Natural killer cell (primary cell): ENCODE measurements at regions not wholly inside any gene's neighbourhood (a gene's known extent, or its start where the extent isn't known, plus 50 kb on each side); places are given as distances from the start of the nearest gene placed in this dataset.

Experiments
- ATAC-seq, 3 donors: fragments of 150-1000 bp in 2 of 3; fragments of 200-7000 bp in 1 of 3; cut with Tn5 transposase; 1 replicate in 1 of 3; 2 replicates in 2 of 3; pipeline ENCODE4 v1.10.0; 2021; ENCODE audit warnings: mild to moderate bottlenecking in 2 of 3, moderate library complexity in 2 of 3
- DNase-seq, 2 donors: peaks; one replicate each; pipeline versions ENCODE4 v3.0.0 to v3.0.0-alpha.2; 2013 to 2021; ENCODE audit warnings: mixed read lengths in 1 of 2
- H3K27ac ChIP-seq: one replicate; pipeline ENCODE4 v1.5.1; 2013; ENCODE audit warnings: mild to moderate bottlenecking, low read length
- H3K27me3 ChIP-seq: one replicate; pipeline ENCODE4 v1.6.1; 2013; ENCODE audit warnings: low read length; ENCODE audit not compliant: control insufficient read depth, insufficient read depth
- H3K36me3 ChIP-seq: one replicate; pipeline ENCODE4 v1.6.1; 2013; ENCODE audit warnings: low read length; ENCODE audit not compliant: control insufficient read depth, insufficient read depth
- H3K4me1 ChIP-seq: one replicate; pipeline ENCODE4 v1.6.1; 2013; ENCODE audit warnings: low read length; ENCODE audit not compliant: control insufficient read depth, insufficient read depth
- H3K4me3 ChIP-seq: one replicate; pipeline ENCODE4 v1.5.1; 2013; ENCODE audit warnings: low read length
- H3K9me3 ChIP-seq: one replicate; pipeline ENCODE4 v1.6.1; 2013; ENCODE audit warnings: low read length; ENCODE audit not compliant: control insufficient read depth, insufficient read depth
- H3K27ac Mint-ChIP-seq, 2 donors: one replicate each; pipeline ENCODE4 v1.8.0; 2022; ENCODE audit warnings: mild to moderate bottlenecking in 2 of 2, mixed read lengths in 2 of 2, moderate library complexity in 1 of 2
- H3K27me3 Mint-ChIP-seq, 2 donors: one replicate each; pipeline ENCODE4 v1.8.0; 2022; ENCODE audit warnings: low read depth in 2 of 2, mixed read lengths in 2 of 2
- H3K36me3 Mint-ChIP-seq: one replicate; pipeline ENCODE4 v1.8.0; 2022; ENCODE audit warnings: mixed read lengths
- H3K4me1 Mint-ChIP-seq, 2 donors: one replicate each; pipeline ENCODE4 v1.8.0; 2022; ENCODE audit warnings: mixed read lengths in 2 of 2
- H3K4me3 Mint-ChIP-seq: one replicate; pipeline ENCODE4 v1.8.0; 2022; ENCODE audit warnings: mild to moderate bottlenecking, moderate library complexity, mixed read lengths
- H3K9me3 Mint-ChIP-seq, 2 donors: one replicate each; pipeline ENCODE4 v1.8.0; 2022; ENCODE audit warnings: mixed read lengths in 2 of 2
- WGBS: methylation state at CpG from one replicate; pipeline ENCODE4 v1.1.7; 2013; ENCODE audit warnings: missing lambda C conversion rate; ENCODE audit not compliant: insufficient coverage; 5-methylcytosine and 5-hydroxymethylcytosine counted together
- intact Hi-C: fragments of 100-400 bp; cut with micrococcal nuclease; formaldehyde crosslinking; loops from one replicate; pipeline ENCODE4 v1.14.2; 2022
- TF ChIP-seq, protein P1 (sequence below): fragments of 200-600 bp; IDR thresholded peaks from one replicate; pipeline ENCODE4 v1.8.0; 2022; ENCODE audit warnings: antibody characterized with exemption

DNA sequence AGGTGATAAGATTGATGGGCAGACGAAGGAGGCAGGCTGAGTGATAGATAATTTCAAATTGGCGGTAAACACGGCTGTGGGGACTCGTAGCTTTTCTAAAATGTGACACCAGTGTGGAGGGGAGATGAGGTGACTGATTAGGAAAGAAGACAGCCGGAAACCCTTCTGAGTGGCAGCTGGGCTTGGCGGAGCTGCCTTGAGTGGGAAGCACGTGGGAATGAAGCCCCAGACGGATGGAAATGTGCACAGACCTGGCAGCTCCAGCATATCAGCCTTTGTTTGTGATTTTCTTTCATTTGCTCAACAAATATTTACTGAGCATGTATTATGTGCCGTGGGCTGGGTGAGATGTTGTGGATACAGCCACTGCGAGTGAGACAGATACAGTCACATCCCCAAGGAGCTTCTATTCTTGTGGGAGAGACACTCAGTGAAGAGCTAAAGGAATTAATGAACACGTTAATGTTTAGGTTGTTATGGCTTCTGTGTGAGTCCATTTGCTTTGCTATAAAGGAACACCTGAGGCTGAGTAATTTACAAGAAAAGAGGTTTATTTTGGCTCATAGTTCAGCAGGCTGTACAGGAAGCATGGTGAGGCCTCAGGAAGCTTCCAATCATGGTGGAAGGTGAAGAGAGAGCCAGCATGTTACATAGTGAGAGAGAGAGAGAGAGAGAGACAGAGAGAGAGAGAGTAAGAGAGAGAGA is 65.5 kb upstream of the LHX5 start:
- H3K27me3 Mint-ChIP-seq = peaks cover 0 to 14% of the 10 kb centered on the region in 2 donors
- peaks cover 2% of the 10 kb centered on the region in 2 donors for H3K9me3 Mint-ChIP-seq
- Histone ChIP-seq H3K27ac (no peak overlapping the region), H3K4me1 (no peaks in the 10 kb centered on the region), H3K9me3 (peaks cover 3% of the 10 kb centered on the region), H3K27me3 (no peaks in the 10 kb centered on the region), H3K4me3 (no peak overlapping the region), H3K36me3 (no peaks in the 10 kb centered on the region)
- DNase-seq (no peak), ATAC-seq (no peak)
- TF ChIP-seq, protein P1, sequence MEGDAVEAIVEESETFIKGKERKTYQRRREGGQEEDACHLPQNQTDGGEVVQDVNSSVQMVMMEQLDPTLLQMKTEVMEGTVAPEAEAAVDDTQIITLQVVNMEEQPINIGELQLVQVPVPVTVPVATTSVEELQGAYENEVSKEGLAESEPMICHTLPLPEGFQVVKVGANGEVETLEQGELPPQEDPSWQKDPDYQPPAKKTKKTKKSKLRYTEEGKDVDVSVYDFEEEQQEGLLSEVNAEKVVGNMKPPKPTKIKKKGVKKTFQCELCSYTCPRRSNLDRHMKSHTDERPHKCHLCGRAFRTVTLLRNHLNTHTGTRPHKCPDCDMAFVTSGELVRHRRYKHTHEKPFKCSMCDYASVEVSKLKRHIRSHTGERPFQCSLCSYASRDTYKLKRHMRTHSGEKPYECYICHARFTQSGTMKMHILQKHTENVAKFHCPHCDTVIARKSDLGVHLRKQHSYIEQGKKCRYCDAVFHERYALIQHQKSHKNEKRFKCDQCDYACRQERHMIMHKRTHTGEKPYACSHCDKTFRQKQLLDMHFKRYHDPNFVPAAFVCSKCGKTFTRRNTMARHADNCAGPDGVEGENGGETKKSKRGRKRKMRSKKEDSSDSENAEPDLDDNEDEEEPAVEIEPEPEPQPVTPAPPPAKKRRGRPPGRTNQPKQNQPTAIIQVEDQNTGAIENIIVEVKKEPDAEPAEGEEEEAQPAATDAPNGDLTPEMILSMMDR = no peak
- H3K4me3 Mint-ChIP-seq = no peak overlapping the region
- no peaks in the 10 kb centered on the region for H3K36me3 Mint-ChIP-seq
- H3K27ac Mint-ChIP-seq = no peak overlapping the region
- 75% methylated on average over 11 of the region's 11 CpGs for WGBS
- intact Hi-C loops = no loop called here
- no peaks in the 10 kb centered on the region for H3K4me1 Mint-ChIP-seq

DNA sequence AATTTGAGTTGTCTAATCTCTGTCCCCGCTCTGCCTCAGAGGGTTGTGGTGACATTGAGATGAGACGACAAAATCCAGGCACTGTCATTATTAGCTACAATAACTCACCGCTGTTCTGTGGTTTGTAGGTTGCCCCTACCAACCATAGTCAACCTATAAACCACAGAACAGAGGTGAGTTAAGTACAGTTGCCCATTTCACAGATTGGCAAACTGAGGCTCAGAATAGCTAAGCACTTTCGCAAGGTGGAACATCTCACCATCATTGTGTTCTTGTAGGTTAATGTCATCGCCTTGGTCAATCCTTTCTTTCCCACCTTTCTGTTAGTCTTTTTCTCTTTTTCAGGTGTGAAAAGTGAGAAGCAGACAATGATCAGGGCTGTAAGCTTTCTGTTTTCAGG is 63.4 kb upstream of the LHX5 start:
- Histone ChIP-seq H3K27me3 (no peaks in the 10 kb centered on the region), H3K9me3 (peaks cover 3% of the 10 kb centered on the region), H3K36me3 (no peaks in the 10 kb centered on the region), H3K27ac (no peak overlapping the region), H3K4me1 (no peaks in the 10 kb centered on the region), H3K4me3 (no peak overlapping the region)
- WGBS = 88% methylated on average over 5 of the region's 5 CpGs
- no peaks in the 10 kb centered on the region for H3K4me1 Mint-ChIP-seq
- H3K4me3 Mint-ChIP-seq = no peak overlapping the region
- H3K9me3 Mint-ChIP-seq = peaks cover 2% of the 10 kb centered on the region in 2 donors
- TF ChIP-seq, protein P1 = no peak
- no peak for ATAC-seq
- DNase-seq = no peak
- H3K36me3 Mint-ChIP-seq = no peaks in the 10 kb centered on the region
- intact Hi-C loops = no loop called here
- H3K27ac Mint-ChIP-seq = no peak overlapping the region
- H3K27me3 Mint-ChIP-seq = peaks cover 0 to 14% of the 10 kb centered on the region in 2 donors

DNA sequence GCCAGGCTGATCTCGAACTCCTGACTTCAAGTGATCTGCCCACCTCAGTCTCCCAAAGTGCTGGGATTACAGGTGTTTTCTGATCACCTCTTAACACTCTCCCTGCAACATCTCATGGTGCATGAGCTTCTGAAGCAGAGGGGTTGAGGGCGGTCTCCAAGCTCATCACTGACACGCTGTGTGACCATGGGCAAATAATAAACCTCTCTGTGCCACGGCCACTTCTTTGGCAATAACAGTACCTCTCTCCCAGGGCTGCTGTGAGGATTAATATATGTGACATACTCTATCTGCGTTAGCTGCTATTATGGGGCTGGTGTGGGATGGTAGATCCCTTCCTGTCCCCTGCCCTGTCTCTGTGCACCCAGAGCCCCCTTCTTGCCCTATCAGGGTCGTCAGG is 62.9 kb upstream of the LHX5 start:
- Histone ChIP-seq H3K36me3 (no peaks in the 10 kb centered on the region), H3K4me1 (no peaks in the 10 kb centered on the region), H3K9me3 (peaks cover 3% of the 10 kb centered on the region), H3K27ac (no peak overlapping the region), H3K27me3 (no peaks in the 10 kb centered on the region), H3K4me3 (no peak overlapping the region)
- H3K36me3 Mint-ChIP-seq = no peaks in the 10 kb centered on the region
- H3K27ac Mint-ChIP-seq = no peak overlapping the region
- intact Hi-C loops = no loop called here
- WGBS = 86% methylated on average over 6 of the region's 6 CpGs
- peaks cover 2% of the 10 kb centered on the region in 2 donors for H3K9me3 Mint-ChIP-seq
- TF ChIP-seq, protein P1 = no peak
- DNase-seq (no peak), ATAC-seq (no peak)
- peaks cover 0 to 14% of the 10 kb centered on the region in 2 donors for H3K27me3 Mint-ChIP-seq
- no peaks in the 10 kb centered on the region for H3K4me1 Mint-ChIP-seq
- no peak overlapping the region for H3K4me3 Mint-ChIP-seq

DNA sequence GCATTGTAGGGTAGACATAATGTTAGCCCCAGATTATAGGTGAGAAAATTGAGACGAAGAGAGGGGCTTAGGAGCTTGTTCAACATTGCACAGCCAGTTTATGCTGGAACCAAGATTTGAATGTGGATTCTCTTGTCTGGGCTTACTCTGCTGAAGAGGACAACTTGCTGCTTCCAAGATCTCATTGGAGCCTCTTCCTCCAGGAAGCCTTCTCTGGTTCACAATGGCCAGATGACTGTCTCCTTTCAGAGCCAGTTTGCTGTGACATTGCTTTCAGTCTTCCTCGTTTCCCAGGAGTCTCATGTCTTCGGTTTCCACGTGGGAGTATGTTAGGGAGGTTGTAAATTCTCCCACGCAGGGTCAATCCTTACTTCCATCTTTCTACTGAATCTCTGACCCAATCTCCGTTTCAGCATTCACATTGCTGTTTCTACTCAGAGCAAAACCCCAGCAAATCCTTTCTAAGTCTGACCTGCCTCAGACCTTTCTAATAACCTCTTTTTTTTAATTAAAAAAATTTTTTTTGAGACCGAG is 62.2 kb upstream of the LHX5 start:
- no peak for ATAC-seq
- H3K4me1 ChIP-seq = no peaks in the 10 kb centered on the region
- H3K27me3 Mint-ChIP-seq = peaks cover 0 to 15% of the 10 kb centered on the region in 2 donors
- H3K4me3 ChIP-seq = no peak overlapping the region
- intact Hi-C loops = no loop called here
- peaks cover 2% of the 10 kb centered on the region in 2 donors for H3K9me3 Mint-ChIP-seq
- no peaks in the 10 kb centered on the region for H3K27me3 ChIP-seq
- no peaks in the 10 kb centered on the region for H3K36me3 Mint-ChIP-seq
- H3K4me1 Mint-ChIP-seq = no peaks in the 10 kb centered on the region
- 75% methylated on average over 5 of the region's 7 CpGs for WGBS
- no peak overlapping the region for H3K4me3 Mint-ChIP-seq
- H3K36me3 ChIP-seq = no peaks in the 10 kb centered on the region
- TF ChIP-seq, protein P1 = no peak
- DNase-seq = no peak
- no peak overlapping the region for H3K27ac Mint-ChIP-seq
- no peak overlapping the region for H3K27ac ChIP-seq
- H3K9me3 ChIP-seq = peaks cover 3% of the 10 kb centered on the region
